PC-9 (cell line): ENCODE measurements at regions not wholly inside any gene's neighbourhood (a gene's known extent, or its start where the extent isn't known, plus 50 kb on each side); places are given as distances from the start of the nearest gene placed in this dataset.

Source experiments
- EZH2 ChIP-seq: fragments of 200-600 bp; sonication (generic); IDR thresholded peaks from 2 replicates; pipeline ENCODE4 v1.8.0; 2017; ENCODE audit warnings: antibody characterized with exemption, low read depth
- TF ChIP-seq, protein P1 (sequence below): fragments of 200-600 bp; sonication (generic); conservative IDR thresholded peaks from 2 replicates; pipeline ENCODE4 v1.6.1; 2017; ENCODE audit warnings: mixed run types, antibody characterized with exemption, mild to moderate bottlenecking, moderate library complexity

DNA sequence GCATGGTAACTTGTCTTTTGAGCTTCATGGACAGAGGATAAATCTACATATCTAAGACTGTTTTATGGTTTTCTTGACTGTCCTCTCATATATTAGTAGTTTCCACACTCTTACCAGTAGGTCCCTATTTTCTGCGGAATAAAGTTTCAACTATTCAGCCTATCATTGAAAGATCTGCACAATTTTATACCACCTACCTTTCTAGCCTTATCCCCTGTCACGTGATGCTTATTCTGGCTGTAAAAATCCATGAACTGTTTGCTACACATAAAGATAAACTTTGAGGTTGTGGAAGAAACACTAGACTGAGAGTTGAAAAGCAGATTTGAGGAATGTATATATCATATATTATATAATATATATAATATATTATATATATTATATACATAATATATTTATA is 423.8 kb downstream of the TENT5A start:
- TF ChIP-seq, protein P1, sequence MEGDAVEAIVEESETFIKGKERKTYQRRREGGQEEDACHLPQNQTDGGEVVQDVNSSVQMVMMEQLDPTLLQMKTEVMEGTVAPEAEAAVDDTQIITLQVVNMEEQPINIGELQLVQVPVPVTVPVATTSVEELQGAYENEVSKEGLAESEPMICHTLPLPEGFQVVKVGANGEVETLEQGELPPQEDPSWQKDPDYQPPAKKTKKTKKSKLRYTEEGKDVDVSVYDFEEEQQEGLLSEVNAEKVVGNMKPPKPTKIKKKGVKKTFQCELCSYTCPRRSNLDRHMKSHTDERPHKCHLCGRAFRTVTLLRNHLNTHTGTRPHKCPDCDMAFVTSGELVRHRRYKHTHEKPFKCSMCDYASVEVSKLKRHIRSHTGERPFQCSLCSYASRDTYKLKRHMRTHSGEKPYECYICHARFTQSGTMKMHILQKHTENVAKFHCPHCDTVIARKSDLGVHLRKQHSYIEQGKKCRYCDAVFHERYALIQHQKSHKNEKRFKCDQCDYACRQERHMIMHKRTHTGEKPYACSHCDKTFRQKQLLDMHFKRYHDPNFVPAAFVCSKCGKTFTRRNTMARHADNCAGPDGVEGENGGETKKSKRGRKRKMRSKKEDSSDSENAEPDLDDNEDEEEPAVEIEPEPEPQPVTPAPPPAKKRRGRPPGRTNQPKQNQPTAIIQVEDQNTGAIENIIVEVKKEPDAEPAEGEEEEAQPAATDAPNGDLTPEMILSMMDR: no peak
- TF ChIP-seq EZH2: no peak
